ENCODE measurements at regions not wholly inside any gene's neighbourhood (a gene's known extent, or its start where the extent isn't known, plus 50 kb on each side); places are given as distances from the start of the nearest gene placed in this dataset.

DNA sequence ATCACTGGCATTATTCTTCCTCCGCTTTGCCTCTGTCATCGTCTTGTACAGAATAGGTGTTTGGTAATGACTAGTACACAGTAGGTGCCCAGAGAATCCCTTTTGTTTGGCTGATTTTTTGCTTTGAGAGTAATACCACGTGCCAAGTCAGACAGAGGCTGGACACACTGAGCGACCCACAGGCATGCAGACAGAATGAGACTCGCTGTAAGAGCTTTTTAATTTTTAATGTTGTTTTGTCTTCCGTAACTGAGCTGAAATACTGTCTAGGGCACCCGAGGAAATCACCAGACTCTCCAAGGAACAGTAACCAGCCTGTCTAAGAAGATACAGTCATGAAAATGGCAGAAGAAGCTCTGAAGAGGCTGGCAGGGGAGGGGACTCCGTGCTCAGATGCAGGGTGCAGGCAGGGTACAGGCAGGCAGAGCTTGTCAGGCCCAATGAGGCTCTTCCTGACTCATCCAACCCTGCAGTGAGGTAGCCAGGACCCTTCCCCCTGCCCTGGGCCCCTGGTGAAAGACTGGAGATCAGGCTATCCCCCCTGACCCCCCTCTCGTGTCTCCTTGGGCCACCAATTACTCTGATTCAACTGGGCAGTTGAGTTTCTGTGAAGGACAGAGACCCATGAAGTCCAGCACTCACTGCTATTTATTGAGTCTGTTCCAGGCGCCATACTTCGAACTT lies 60.1 kb upstream of the ECE1 start:
- TF ChIP-seq, protein P1, sequence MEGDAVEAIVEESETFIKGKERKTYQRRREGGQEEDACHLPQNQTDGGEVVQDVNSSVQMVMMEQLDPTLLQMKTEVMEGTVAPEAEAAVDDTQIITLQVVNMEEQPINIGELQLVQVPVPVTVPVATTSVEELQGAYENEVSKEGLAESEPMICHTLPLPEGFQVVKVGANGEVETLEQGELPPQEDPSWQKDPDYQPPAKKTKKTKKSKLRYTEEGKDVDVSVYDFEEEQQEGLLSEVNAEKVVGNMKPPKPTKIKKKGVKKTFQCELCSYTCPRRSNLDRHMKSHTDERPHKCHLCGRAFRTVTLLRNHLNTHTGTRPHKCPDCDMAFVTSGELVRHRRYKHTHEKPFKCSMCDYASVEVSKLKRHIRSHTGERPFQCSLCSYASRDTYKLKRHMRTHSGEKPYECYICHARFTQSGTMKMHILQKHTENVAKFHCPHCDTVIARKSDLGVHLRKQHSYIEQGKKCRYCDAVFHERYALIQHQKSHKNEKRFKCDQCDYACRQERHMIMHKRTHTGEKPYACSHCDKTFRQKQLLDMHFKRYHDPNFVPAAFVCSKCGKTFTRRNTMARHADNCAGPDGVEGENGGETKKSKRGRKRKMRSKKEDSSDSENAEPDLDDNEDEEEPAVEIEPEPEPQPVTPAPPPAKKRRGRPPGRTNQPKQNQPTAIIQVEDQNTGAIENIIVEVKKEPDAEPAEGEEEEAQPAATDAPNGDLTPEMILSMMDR (IDR thresholded peaks at IDR 0.05): no peak
- H3K27ac Mint-ChIP-seq: no peak overlapping the region
- ATAC-seq: no peak
- ChIA-PET POLR2A (no interaction called here), CTCF (interaction anchor here (6.8 kb wide), 1 partner anchor 80 kb away, joined by 27 read pairs; no protein-coding TSS in a partner anchor)
- no peaks in the 10 kb centered on the region for H3K27me3 Mint-ChIP-seq
- no peak overlapping the region for H3K4me3 Mint-ChIP-seq
- DNase-seq: no peak
- H3K36me3 Mint-ChIP-seq (ENCODE audit: low read depth): no peaks in the 10 kb centered on the region
- intact Hi-C loops (cut with micrococcal nuclease): no loop called here
- H3K9me3 Mint-ChIP-seq: no peaks in the 10 kb centered on the region
- H3K4me1 Mint-ChIP-seq (ENCODE audit: low read depth): no peaks in the 10 kb centered on the region

DNA sequence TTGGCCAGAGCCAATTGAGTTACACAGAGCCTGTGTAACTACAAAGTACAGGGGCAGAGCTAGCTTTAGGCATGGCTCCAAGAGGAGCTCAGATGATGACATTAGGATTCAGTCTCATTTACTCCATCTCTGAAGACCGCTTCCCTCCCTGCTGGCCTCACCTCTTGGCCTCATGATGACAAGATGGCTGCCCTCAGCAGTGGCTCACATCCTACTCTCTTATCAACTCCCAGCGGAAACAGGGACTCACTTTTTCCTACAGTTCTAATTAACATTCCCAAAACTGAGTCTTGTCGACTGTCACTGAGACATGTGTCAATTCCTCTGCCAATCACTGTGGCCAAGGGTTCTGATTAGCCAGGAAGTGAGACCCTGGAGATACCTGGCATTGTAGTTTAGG lies 59.4 kb upstream of the ECE1 start:
- Mint-ChIP-seq H3K9me3 (no peaks in the 10 kb centered on the region), H3K36me3 (ENCODE audit: low read depth) (peaks cover 1% of the 10 kb centered on the region), H3K27me3 (no peaks in the 10 kb centered on the region), H3K4me1 (ENCODE audit: low read depth) (no peaks in the 10 kb centered on the region), H3K27ac (no peak overlapping the region), H3K4me3 (no peak overlapping the region)
- intact Hi-C loops (cut with micrococcal nuclease): no loop called here
- DNase-seq (no peak), ATAC-seq (no peak)
- CTCF ChIA-PET: interaction anchor here (6.8 kb wide), 1 partner anchor 80 kb away, joined by 27 read pairs; no protein-coding TSS in a partner anchor
- TF ChIP-seq, protein P1 (IDR thresholded peaks at IDR 0.05): no peak
- POLR2A ChIA-PET: no interaction called here

DNA sequence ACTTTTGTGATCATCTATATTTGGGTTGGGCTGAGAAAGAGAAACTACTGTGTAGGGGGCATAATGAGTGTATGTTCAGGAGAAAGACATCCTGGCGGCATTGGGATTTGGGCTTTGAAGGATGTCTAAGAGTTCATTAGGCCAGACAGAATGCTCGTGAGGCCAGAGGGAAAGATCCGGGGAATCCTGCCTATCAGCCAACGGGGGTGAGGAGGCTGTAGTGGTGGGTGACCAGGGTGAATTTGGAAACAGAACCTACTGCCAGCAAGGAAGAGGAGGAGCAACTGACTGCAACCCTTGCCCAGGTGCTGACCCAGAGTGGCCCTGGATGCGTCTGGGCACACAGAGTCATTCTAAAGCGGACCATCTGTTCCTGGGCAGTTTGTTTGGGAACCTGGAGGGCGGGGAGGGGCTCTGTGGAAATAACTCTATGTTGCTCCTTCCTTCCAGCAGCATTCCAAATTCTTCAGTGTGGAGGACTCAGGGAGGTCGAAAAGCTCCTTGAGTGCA lies 56.9 kb upstream of the ECE1 start:
- Mint-ChIP-seq H3K27me3 (no peaks in the 10 kb centered on the region), H3K9me3 (no peaks in the 10 kb centered on the region), H3K4me3 (no peak overlapping the region), H3K27ac (no peak overlapping the region), H3K4me1 (ENCODE audit: low read depth) (peaks cover 18% of the 10 kb centered on the region), H3K36me3 (ENCODE audit: low read depth) (peaks cover 24% of the 10 kb centered on the region)
- TF ChIP-seq, protein P1 (IDR thresholded peaks at IDR 0.05): no peak
- CTCF ChIA-PET: no interaction called here
- POLR2A ChIA-PET: interaction anchor here (1.2 kb wide), 1 partner anchor 54 kb away, joined by 3 read pairs; no protein-coding TSS in a partner anchor
- intact Hi-C loops (cut with micrococcal nuclease): no loop called here
- ATAC-seq (no peak), DNase-seq (no peak)

DNA sequence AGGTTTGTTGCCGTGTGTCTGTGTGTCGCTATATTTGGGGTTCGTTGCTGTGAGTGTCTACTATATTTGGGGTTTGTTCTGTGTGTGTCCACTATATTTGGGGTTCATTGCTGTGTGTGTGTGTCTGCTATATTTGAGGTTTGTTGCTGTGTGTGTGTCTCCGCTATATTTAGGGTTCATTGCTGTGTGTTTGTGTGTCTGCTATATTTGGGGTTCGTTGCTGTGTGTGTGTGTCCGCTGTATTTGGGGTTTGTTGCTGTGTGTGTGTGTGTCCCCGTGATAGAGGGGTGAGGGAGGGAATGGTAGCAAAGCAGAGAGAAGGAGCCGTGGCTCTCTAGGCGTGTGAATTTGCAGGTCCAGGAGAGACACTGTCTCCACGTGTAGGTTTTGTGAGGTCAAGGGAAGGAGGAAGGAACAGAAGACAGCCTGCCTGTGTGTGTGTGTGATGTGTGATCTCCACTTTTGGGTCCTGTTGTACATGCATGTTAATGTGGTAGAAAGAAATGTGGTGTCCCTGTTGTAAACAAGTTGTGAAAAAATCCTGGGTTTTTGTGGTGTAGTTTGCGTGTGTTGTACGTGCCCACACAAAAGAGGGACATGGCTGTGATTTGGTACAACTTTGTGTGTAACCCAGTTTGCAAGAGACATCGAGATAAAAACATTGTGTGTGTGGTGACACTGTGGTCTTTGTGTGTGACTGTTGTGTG lies 56.3 kb upstream of the ECE1 start:
- no peak for ATAC-seq
- Mint-ChIP-seq H3K27me3 (no peaks in the 10 kb centered on the region), H3K27ac (no peak overlapping the region), H3K36me3 (ENCODE audit: low read depth) (peaks cover 29% of the 10 kb centered on the region), H3K9me3 (no peaks in the 10 kb centered on the region), H3K4me1 (ENCODE audit: low read depth) (peaks cover 25% of the 10 kb centered on the region), H3K4me3 (no peak overlapping the region)
- intact Hi-C loops (cut with micrococcal nuclease): no loop called here
- POLR2A ChIA-PET: interaction anchor here (3.6 to 3.7 kb wide), 2 partner anchors 22 to 53 kb away, joined by 30 to 62 read pairs; partner anchors contain the start of gene ECE1
- CTCF ChIA-PET: no interaction called here
- DNase-seq: no peak
- TF ChIP-seq, protein P1 (IDR thresholded peaks at IDR 0.05): no peak
